H1 (cell line): ENCODE measurements at regions not wholly inside any gene's neighbourhood (a gene's known extent, or its start where the extent isn't known, plus 50 kb on each side); places are given as distances from the start of the nearest gene placed in this dataset.

Experiments used
- EGR1 ChIP-seq: IDR thresholded peaks from 2 replicates; pipeline ENCODE4 v1.6.1; 2011; ENCODE audit warnings: low read depth, low read length, borderline replicate concordance
- HDAC2 ChIP-seq, 2 experiments: fragments of 300-600 bp in 1 of 2; sonication (generic) in 1 of 2; IDR thresholded peaks; 2 replicates each; pipeline ENCODE4 v1.6.1; 2011 to 2012; ENCODE audit warnings: low read depth in 2 of 2, low read length in 2 of 2, mild to moderate bottlenecking in 2 of 2, moderate library complexity in 2 of 2, borderline replicate concordance in 1 of 2, inconsistent platforms in 1 of 2
- HDAC6 ChIP-seq: IDR thresholded peaks from one replicate; pipeline ENCODE4 v1.7.1; 2012; ENCODE audit warnings: low read depth, mild to moderate bottlenecking, inconsistent platforms, low read length, moderate library complexity
- JUND ChIP-seq: IDR thresholded peaks from 2 replicates; pipeline ENCODE4 v1.6.1; 2011; ENCODE audit warnings: mild to moderate bottlenecking, improper control_type of control experiment, low read length
- POU5F1 ChIP-seq: IDR thresholded peaks from 2 replicates; pipeline ENCODE4 v1.6.1; 2011; ENCODE audit warnings: low read depth, mild to moderate bottlenecking, low read length, moderate library complexity
- RAD21 ChIP-seq, 2 experiments: IDR thresholded peaks in 1 of 2; conservative IDR thresholded peaks in 1 of 2; 2 replicates each; pipeline ENCODE4 v1.6.1; 2011; ENCODE audit warnings: low read depth in 2 of 2, low read length in 2 of 2, improper control_type of control experiment in 1 of 2, inconsistent platforms in 1 of 2, mild to moderate bottlenecking in 1 of 2, moderate library complexity in 1 of 2
- TEAD4 ChIP-seq: IDR thresholded peaks from 2 replicates; pipeline ENCODE4 v1.6.1; 2012; ENCODE audit warnings: low read depth, low read length, inconsistent platforms, mixed read lengths
- ZNF274 ChIP-seq: IDR thresholded peaks from 2 replicates; pipeline ENCODE4 v1.7.0; 2012; ENCODE audit warnings: low read length, borderline replicate concordance; ENCODE audit errors: extremely low read depth
- TF ChIP-seq, protein P1 (sequence below): fragments of 300-600 bp; sonication (generic); IDR thresholded peaks from 2 replicates; pipeline ENCODE4 v1.7.1; 2012; ENCODE audit warnings: low read length, moderate library complexity, mild to moderate bottlenecking, inconsistent platforms; ENCODE audit not compliant: insufficient replicate concordance

DNA sequence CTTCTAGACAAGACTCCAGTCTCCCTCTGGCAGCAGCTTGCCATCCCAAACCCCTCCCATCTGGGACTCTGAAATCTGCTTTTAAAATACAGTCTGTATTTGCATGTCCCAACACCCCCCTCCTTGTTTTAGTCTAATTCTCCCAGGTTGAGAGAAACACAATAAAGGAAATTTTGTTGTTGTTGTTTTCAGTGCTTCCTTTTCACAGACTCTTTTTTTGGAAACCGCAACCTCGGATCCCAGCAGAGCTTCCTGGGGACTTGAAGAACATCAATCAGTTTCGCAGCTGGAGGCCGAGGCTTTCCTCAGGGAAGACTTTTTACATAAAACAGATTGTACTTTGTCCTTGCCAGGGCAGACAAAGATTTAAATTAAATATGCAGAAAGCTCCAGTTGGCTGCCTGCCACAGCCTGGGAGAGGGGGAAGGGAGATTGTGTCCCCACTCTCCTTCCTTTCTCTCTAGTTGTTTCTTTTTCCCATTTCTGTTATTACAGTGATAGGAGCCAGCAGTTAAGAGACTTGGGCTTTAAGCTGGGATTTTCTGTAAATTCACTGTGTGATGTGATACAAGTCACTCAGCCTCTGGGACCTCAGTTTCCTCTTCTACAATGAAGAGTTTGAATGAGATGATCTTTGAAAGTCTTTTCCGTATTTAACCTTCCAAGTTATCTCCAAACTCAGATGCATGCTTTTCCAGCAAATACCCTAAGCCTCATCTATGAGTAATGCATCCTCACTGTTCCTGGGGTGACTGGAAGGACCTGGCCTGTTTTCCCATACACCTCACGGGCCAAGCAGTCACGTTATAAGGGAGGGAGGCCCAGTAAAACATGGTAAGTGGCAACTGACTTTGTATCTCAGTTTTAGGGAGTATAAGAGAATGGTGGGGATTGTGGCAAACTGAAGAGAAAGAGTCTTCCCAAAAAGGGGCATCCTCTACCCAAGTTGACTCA is 192.3 kb downstream of the REEP3 start (continued):
- TF ChIP-seq, protein P1, sequence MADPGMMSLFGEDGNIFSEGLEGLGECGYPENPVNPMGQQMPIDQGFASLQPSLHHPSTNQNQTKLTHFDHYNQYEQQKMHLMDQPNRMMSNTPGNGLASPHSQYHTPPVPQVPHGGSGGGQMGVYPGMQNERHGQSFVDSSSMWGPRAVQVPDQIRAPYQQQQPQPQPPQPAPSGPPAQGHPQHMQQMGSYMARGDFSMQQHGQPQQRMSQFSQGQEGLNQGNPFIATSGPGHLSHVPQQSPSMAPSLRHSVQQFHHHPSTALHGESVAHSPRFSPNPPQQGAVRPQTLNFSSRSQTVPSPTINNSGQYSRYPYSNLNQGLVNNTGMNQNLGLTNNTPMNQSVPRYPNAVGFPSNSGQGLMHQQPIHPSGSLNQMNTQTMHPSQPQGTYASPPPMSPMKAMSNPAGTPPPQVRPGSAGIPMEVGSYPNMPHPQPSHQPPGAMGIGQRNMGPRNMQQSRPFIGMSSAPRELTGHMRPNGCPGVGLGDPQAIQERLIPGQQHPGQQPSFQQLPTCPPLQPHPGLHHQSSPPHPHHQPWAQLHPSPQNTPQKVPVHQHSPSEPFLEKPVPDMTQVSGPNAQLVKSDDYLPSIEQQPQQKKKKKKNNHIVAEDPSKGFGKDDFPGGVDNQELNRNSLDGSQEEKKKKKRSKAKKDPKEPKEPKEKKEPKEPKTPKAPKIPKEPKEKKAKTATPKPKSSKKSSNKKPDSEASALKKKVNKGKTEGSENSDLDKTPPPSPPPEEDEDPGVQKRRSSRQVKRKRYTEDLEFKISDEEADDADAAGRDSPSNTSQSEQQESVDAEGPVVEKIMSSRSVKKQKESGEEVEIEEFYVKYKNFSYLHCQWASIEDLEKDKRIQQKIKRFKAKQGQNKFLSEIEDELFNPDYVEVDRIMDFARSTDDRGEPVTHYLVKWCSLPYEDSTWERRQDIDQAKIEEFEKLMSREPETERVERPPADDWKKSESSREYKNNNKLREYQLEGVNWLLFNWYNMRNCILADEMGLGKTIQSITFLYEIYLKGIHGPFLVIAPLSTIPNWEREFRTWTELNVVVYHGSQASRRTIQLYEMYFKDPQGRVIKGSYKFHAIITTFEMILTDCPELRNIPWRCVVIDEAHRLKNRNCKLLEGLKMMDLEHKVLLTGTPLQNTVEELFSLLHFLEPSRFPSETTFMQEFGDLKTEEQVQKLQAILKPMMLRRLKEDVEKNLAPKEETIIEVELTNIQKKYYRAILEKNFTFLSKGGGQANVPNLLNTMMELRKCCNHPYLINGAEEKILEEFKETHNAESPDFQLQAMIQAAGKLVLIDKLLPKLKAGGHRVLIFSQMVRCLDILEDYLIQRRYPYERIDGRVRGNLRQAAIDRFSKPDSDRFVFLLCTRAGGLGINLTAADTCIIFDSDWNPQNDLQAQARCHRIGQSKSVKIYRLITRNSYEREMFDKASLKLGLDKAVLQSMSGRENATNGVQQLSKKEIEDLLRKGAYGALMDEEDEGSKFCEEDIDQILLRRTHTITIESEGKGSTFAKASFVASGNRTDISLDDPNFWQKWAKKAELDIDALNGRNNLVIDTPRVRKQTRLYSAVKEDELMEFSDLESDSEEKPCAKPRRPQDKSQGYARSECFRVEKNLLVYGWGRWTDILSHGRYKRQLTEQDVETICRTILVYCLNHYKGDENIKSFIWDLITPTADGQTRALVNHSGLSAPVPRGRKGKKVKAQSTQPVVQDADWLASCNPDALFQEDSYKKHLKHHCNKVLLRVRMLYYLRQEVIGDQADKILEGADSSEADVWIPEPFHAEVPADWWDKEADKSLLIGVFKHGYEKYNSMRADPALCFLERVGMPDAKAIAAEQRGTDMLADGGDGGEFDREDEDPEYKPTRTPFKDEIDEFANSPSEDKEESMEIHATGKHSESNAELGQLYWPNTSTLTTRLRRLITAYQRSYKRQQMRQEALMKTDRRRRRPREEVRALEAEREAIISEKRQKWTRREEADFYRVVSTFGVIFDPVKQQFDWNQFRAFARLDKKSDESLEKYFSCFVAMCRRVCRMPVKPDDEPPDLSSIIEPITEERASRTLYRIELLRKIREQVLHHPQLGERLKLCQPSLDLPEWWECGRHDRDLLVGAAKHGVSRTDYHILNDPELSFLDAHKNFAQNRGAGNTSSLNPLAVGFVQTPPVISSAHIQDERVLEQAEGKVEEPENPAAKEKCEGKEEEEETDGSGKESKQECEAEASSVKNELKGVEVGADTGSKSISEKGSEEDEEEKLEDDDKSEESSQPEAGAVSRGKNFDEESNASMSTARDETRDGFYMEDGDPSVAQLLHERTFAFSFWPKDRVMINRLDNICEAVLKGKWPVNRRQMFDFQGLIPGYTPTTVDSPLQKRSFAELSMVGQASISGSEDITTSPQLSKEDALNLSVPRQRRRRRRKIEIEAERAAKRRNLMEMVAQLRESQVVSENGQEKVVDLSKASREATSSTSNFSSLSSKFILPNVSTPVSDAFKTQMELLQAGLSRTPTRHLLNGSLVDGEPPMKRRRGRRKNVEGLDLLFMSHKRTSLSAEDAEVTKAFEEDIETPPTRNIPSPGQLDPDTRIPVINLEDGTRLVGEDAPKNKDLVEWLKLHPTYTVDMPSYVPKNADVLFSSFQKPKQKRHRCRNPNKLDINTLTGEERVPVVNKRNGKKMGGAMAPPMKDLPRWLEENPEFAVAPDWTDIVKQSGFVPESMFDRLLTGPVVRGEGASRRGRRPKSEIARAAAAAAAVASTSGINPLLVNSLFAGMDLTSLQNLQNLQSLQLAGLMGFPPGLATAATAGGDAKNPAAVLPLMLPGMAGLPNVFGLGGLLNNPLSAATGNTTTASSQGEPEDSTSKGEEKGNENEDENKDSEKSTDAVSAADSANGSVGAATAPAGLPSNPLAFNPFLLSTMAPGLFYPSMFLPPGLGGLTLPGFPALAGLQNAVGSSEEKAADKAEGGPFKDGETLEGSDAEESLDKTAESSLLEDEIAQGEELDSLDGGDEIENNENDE: peak; percentile 96
- TF ChIP-seq HDAC6: no peak
- peak; percentile 71; the same call in 1 of the 2 replicates for TF ChIP-seq EGR1
- TF ChIP-seq JUND: no peak
- TF ChIP-seq HDAC2 (IDR thresholded peaks at IDR 0.05; ENCODE audit: borderline replicate concordance in 1 of 2, low read depth in 2 of 2, low read length in 2 of 2): peak; percentile 88 to 98; a peak in 2 of 4 replicates
- TF ChIP-seq RAD21 (IDR thresholded peaks at IDR 0.05 in 1 of 2, conservative IDR thresholded peaks at IDR 0.05 in 1 of 2; ENCODE audit: low read depth in 2 of 2, low read length in 2 of 2): peak in 1 of 2 experiments; percentile 20; a peak in 1 of 4 replicates
- TF ChIP-seq ZNF274: no peak
- no peak for TF ChIP-seq TEAD4
- peak; percentile 61; the same call in 1 of the 2 replicates for TF ChIP-seq POU5F1
